OCI-LY1 (cell line): ENCODE measurements at regions not wholly inside any gene's neighbourhood (a gene's known extent, or its start where the extent isn't known, plus 50 kb on each side); places are given as distances from the start of the nearest gene placed in this dataset.

Experiments used
- H2AFZ ChIP-seq: fragments of 200-600 bp; sonication (generic), shearing (Covaris generic); 2 replicates; pipeline ENCODE4 v1.6.0; 2014; ENCODE audit warnings: antibody characterized with exemption, mild to moderate bottlenecking, low read length
- H3F3A ChIP-seq: fragments of 200-600 bp; sonication (generic), shearing (Covaris generic); 2 replicates; pipeline ENCODE4 v1.6.0; 2014; ENCODE audit warnings: mild to moderate bottlenecking, antibody characterized with exemption, low read length, moderate library complexity; ENCODE audit not compliant: insufficient read depth
- H3K27ac ChIP-seq: fragments of 200-600 bp; sonication (generic); 2 replicates; pipeline ENCODE4 v1.5.1; 2014; ENCODE audit warnings: low read length, mixed run types, mild to moderate bottlenecking, low read depth; ENCODE audit not compliant: poor library complexity, severe bottlenecking
- H3K27me3 ChIP-seq: fragments of 200-600 bp; sonication (generic); 2 replicates; pipeline ENCODE4 v1.6.0; 2014; ENCODE audit warnings: antibody characterized with exemption, mild to moderate bottlenecking, low read length, moderate library complexity; ENCODE audit not compliant: insufficient read depth
- H3K36me3 ChIP-seq: fragments of 200-600 bp; sonication (generic); 2 replicates; pipeline ENCODE4 v1.6.1; 2014; ENCODE audit warnings: mild to moderate bottlenecking, antibody characterized with exemption, low read length, moderate library complexity, mixed read lengths; ENCODE audit not compliant: insufficient read depth
- H3K4me1 ChIP-seq: fragments of 200-600 bp; sonication (generic); 2 replicates; pipeline ENCODE4 v1.5.1; 2014; ENCODE audit warnings: mild to moderate bottlenecking, low read length, moderate library complexity; ENCODE audit not compliant: insufficient read depth, severe bottlenecking
- H3K4me2 ChIP-seq: fragments of 200-600 bp; sonication (generic), shearing (Covaris generic); 2 replicates; pipeline ENCODE4 v1.6.1; 2014; ENCODE audit warnings: low read length
- H3K4me3 ChIP-seq: fragments of 200-600 bp; sonication (generic); 2 replicates; pipeline ENCODE4 v1.5.1; 2014; ENCODE audit warnings: low read length, low read depth, mild to moderate bottlenecking, mixed read lengths; ENCODE audit not compliant: poor library complexity, severe bottlenecking
- H3K79me2 ChIP-seq: fragments of 200-600 bp; shearing (Covaris generic); 2 replicates; pipeline ENCODE4 v1.6.1; 2016; ENCODE audit warnings: mixed run types, low read length, mixed read lengths; ENCODE audit not compliant: insufficient read depth
- H3K9ac ChIP-seq: fragments of 200-600 bp; sonication (generic), shearing (Covaris generic); 2 replicates; pipeline ENCODE4 v1.6.1; 2014; ENCODE audit warnings: mild to moderate bottlenecking, low read length, mixed read lengths
- H3K9me2 ChIP-seq: fragments of 200-600 bp; sonication (generic), shearing (Covaris generic); 2 replicates; pipeline ENCODE4 v1.6.1; 2014; ENCODE audit warnings: low read depth, mild to moderate bottlenecking, low read length, mixed read lengths
- H3K9me3 ChIP-seq: fragments of 200-600 bp; shearing (Covaris generic); 2 replicates; pipeline ENCODE4 v1.6.1; 2014; ENCODE audit warnings: low read length, mixed read lengths
- H4K20me1 ChIP-seq: fragments of 200-600 bp; sonication (generic), shearing (Covaris generic); 2 replicates; pipeline ENCODE4 v1.6.0; 2016; ENCODE audit warnings: mild to moderate bottlenecking, low read length; ENCODE audit not compliant: insufficient read depth
- CTCF ChIP-seq: fragments of 200-600 bp; sonication (generic), shearing (Covaris generic); IDR thresholded peaks from 2 replicates; pipeline ENCODE4 v1.5.1; 2017; ENCODE audit warnings: mild to moderate bottlenecking, antibody characterized with exemption, low read length, moderate library complexity, mixed read lengths
- EZH2 ChIP-seq: fragments of 200-600 bp; sonication (generic), shearing (Covaris generic); IDR thresholded peaks from 2 replicates; pipeline ENCODE4 v1.8.0; 2017; ENCODE audit warnings: borderline replicate concordance, mixed run types, mild to moderate bottlenecking, antibody characterized with exemption, low read length, moderate library complexity, mixed read lengths

GRCh38 chr15:99921101-99921500 lies 187.9 kb upstream of the LYSMD4 start:
- Histone ChIP-seq H3K27ac (no peak overlapping the region), H3K9me3 (no peaks in the 10 kb centered on the region), H3K27me3 (no peaks in the 10 kb centered on the region), H3F3A (no peaks in the 10 kb centered on the region), H3K4me1 (no peaks in the 10 kb centered on the region), H3K79me2 (no peaks in the 10 kb centered on the region), H4K20me1 (no peaks in the 10 kb centered on the region), H3K9me2 (no peaks in the 10 kb centered on the region), H2AFZ (no peak overlapping the region), H3K9ac (no peak overlapping the region), H3K4me3 (no peak overlapping the region), H3K36me3 (no peaks in the 10 kb centered on the region), H3K4me2 (no peak overlapping the region)
- no peak for TF ChIP-seq CTCF

- Histone ChIP-seq H3K27ac (no peak overlapping the region), H3K9me2 (no peaks in the 10 kb centered on the region), H3K9ac (no peak overlapping the region), H3K4me3 (no peak overlapping the region), H3K36me3 (no peaks in the 10 kb centered on the region), H2AFZ (no peak overlapping the region), H4K20me1 (no peaks in the 10 kb centered on the region), H3K27me3 (no peaks in the 10 kb centered on the region), H3F3A (no peaks in the 10 kb centered on the region), H3K9me3 (no peaks in the 10 kb centered on the region), H3K4me1 (no peaks in the 10 kb centered on the region), H3K79me2 (no peaks in the 10 kb centered on the region), H3K4me2 (no peak overlapping the region)
- TF ChIP-seq CTCF: no peak
- TF ChIP-seq EZH2: no peak
These were observed 184.8 kb upstream of the LYSMD4 start for GRCh38 chr15:99918072-99918471.

- no peak overlapping the region for H3K4me3 ChIP-seq
- no peak for TF ChIP-seq EZH2
- TF ChIP-seq CTCF: no peak
- no peaks in the 10 kb centered on the region for H3K36me3 ChIP-seq
- H3F3A ChIP-seq: no peaks in the 10 kb centered on the region
- no peaks in the 10 kb centered on the region for H3K9me3 ChIP-seq
- no peaks in the 10 kb centered on the region for H3K4me1 ChIP-seq
- H3K27me3 ChIP-seq: no peaks in the 10 kb centered on the region
- H3K9me2 ChIP-seq: no peaks in the 10 kb centered on the region
- H3K79me2 ChIP-seq: no peaks in the 10 kb centered on the region
- H3K9ac ChIP-seq: no peak overlapping the region
- no peaks in the 10 kb centered on the region for H4K20me1 ChIP-seq
- H3K4me2 ChIP-seq: no peak overlapping the region
- H2AFZ ChIP-seq: no peak overlapping the region
- H3K27ac ChIP-seq: no peak overlapping the region
These were observed 184.0 kb upstream of the LYSMD4 start for GRCh38 chr15:99917252-99917651.
